Endothelial cell of umbilical vein (primary cell): ENCODE measurements at regions not wholly inside any gene's neighbourhood (a gene's known extent, or its start where the extent isn't known, plus 50 kb on each side); places are given as distances from the start of the nearest gene placed in this dataset.

Experiments used
- BruUV-seq: library from RNA; stranded (reverse); fragments of 400-500 nt; replicated peaks from 2 replicates; lab custom pipeline; 2021; lab: Mats Ljungman, UMichigan
- CTCF ChIA-PET: fragments of 300-600, 350-600 bp; sonication (Branson Sonifier 250); formaldehyde crosslinking; loops from one replicate; lab custom pipeline; 2021; ENCODE audit warnings: antibody characterized with exemption, inconsistent platforms; lab: Charles Lee
- POLR2A ChIA-PET: fragments of 300-600, 350-600 bp; sonication (Branson Sonifier 250); formaldehyde crosslinking; loops from one replicate; lab custom pipeline; 2021; ENCODE audit warnings: antibody characterized with exemption, inconsistent platforms; lab: Charles Lee
- DNase-seq: peaks from one replicate; pipeline ENCODE4 v3.0.0-alpha.2; 2011; ENCODE audit warnings: low read depth, low spot score
- FAIRE-seq: peaks from 2 replicates; lab custom pipeline; 2011; peaks lifted over from hg19 to GRCh38; lab: Jason Lieb, UNC
- H2AFZ ChIP-seq: 2 replicates; pipeline ENCODE4 v1.6.0; 2012; ENCODE audit warnings: low read depth, low read length, control low read depth, inconsistent platforms
- H3K27ac ChIP-seq: 2 replicates; pipeline ENCODE4 v1.5.1; 2011; ENCODE audit warnings: low read depth, mild to moderate bottlenecking, control low read depth, low read length, moderate library complexity; ENCODE audit not compliant: insufficient read depth
- H3K27me3 ChIP-seq, 2 experiments: 2 replicates each; pipeline versions ENCODE4 v1.6.0 to v1.6.1; 2011; ENCODE audit warnings: low read length in 2 of 2, mixed read lengths in 1 of 2; ENCODE audit not compliant: control insufficient read depth in 2 of 2, insufficient read depth in 2 of 2
- H3K36me3 ChIP-seq, 2 experiments: 2 replicates in 1 of 2; 3 replicates in 1 of 2; pipeline ENCODE4 v1.5.1; 2011; ENCODE audit warnings: low read length in 2 of 2, mild to moderate bottlenecking in 1 of 2, moderate library complexity in 1 of 2; ENCODE audit not compliant: control insufficient read depth in 2 of 2, insufficient read depth in 2 of 2; ENCODE audit errors: extremely low read depth in 1 of 2
- H3K4me1 ChIP-seq: 3 replicates; pipeline ENCODE4 v1.5.1; 2011; ENCODE audit warnings: mild to moderate bottlenecking, low read length; ENCODE audit not compliant: control insufficient read depth, insufficient read depth; ENCODE audit errors: extremely low read depth
- H3K4me2 ChIP-seq: 2 replicates; pipeline ENCODE4 v1.6.1; 2011; ENCODE audit warnings: low read length, control low read depth, mixed read lengths; ENCODE audit not compliant: insufficient read depth
- H3K4me3 ChIP-seq, 3 experiments: fragments of 200-600 bp in 1 of 3; sonication (generic), shearing (Covaris generic) in 1 of 3; replicated peaks in 1 of 3; 2 replicates each; pipeline ENCODE4 v1.5.1; 2011 to 2016; ENCODE audit warnings: control low read depth in 3 of 3, low read length in 3 of 3, mild to moderate bottlenecking in 2 of 3, inconsistent platforms in 1 of 3, low read depth in 1 of 3, moderate library complexity in 1 of 3; ENCODE audit not compliant: insufficient read depth in 1 of 3
- H3K79me2 ChIP-seq: 2 replicates; pipeline ENCODE4 v1.6.0; 2012; ENCODE audit warnings: low read length, inconsistent platforms; ENCODE audit not compliant: control insufficient read depth, insufficient read depth
- H3K9ac ChIP-seq: replicated peaks from 2 replicates; pipeline ENCODE3; 2011; ENCODE audit warnings: low read length, control low read depth; ENCODE audit not compliant: insufficient read depth; ENCODE audit errors: extremely low read depth
- H3K9me1 ChIP-seq: replicated peaks from 3 replicates; pipeline ENCODE4 v1.6.0; 2011; ENCODE audit warnings: mild to moderate bottlenecking, low read length; ENCODE audit not compliant: control insufficient read depth, insufficient read depth; ENCODE audit errors: extremely low read depth
- H3K9me3 ChIP-seq: replicated peaks from 2 replicates; pipeline ENCODE4 v1.5.1; 2012; ENCODE audit warnings: low read length, inconsistent platforms; ENCODE audit not compliant: control insufficient read depth, insufficient read depth
- H4K20me1 ChIP-seq: replicated peaks from 2 replicates; pipeline ENCODE3; 2011; ENCODE audit warnings: mild to moderate bottlenecking, low read length; ENCODE audit not compliant: control insufficient read depth, insufficient read depth; ENCODE audit errors: extremely low read depth
- CTCF ChIP-seq, 2 donors: IDR thresholded peaks; 1 replicate in 1 of 2; 2 replicates in 1 of 2; pipeline ENCODE4 v1.5.1; 2011; ENCODE audit warnings: low read length in 2 of 2, mild to moderate bottlenecking in 2 of 2, moderate library complexity in 2 of 2, control low read depth in 1 of 2, inconsistent platforms in 1 of 2, low read depth in 1 of 2; ENCODE audit not compliant: insufficient read depth in 1 of 2; ENCODE audit errors: extremely low read depth in 1 of 2
- EZH2 ChIP-seq: IDR thresholded peaks from 2 replicates; pipeline ENCODE4 v1.6.1; 2012; ENCODE audit warnings: borderline replicate concordance, low read depth, mild to moderate bottlenecking, moderate library complexity, low read length, inconsistent platforms; ENCODE audit not compliant: severe bottlenecking
- FOS ChIP-seq: IDR thresholded peaks from 2 replicates; pipeline ENCODE4 v1.6.1; 2011; ENCODE audit warnings: mild to moderate bottlenecking, low read length, moderate library complexity, borderline replicate concordance; ENCODE audit not compliant: insufficient read depth
- GATA2 ChIP-seq: IDR thresholded peaks from 2 replicates; pipeline ENCODE4 v1.7.0; 2011; ENCODE audit warnings: low read depth, mild to moderate bottlenecking, moderate library complexity, mixed read lengths, low read length; ENCODE audit not compliant: insufficient read length, insufficient read depth
- JUN ChIP-seq: IDR thresholded peaks from 2 replicates; pipeline ENCODE4 v1.6.1; 2011; ENCODE audit warnings: borderline replicate concordance, low read depth; ENCODE audit not compliant: insufficient read length, insufficient read depth
- MYC ChIP-seq: IDR thresholded peaks from one replicate; pipeline ENCODE4 v1.6.1; 2011; ENCODE audit warnings: mild to moderate bottlenecking, low read depth, low read length
- POLR2A ChIP-seq: IDR thresholded peaks from 2 replicates; pipeline ENCODE4 v1.6.1; 2012; ENCODE audit warnings: low read depth, mild to moderate bottlenecking, control low read depth, low read length
- POLR2AphosphoS5 ChIP-seq: IDR thresholded peaks from 2 replicates; pipeline ENCODE4 v1.6.1; 2012; ENCODE audit warnings: low read depth, mild to moderate bottlenecking, control low read depth, low read length, moderate library complexity; ENCODE audit not compliant: insufficient read depth
- dilution Hi-C: fragments of 300-500 bp; cut with MboI; formaldehyde crosslinking; loops from one replicate; pipeline ENCODE4 v1.15.0; 2019; ENCODE audit warnings: low sequenced_read_pairs; ENCODE audit not compliant: extremely low pct_ligation_motif_present
- intact Hi-C: fragments of 100-400 bp; cut with micrococcal nuclease; formaldehyde crosslinking; loops from one replicate; pipeline ENCODE4 v1.10.0; 2022
- TF ChIP-seq, protein P1 (sequence below): IDR thresholded peaks from 2 replicates; pipeline ENCODE4 v1.6.1; 2011; ENCODE audit not compliant: insufficient read depth, insufficient read length

DNA sequence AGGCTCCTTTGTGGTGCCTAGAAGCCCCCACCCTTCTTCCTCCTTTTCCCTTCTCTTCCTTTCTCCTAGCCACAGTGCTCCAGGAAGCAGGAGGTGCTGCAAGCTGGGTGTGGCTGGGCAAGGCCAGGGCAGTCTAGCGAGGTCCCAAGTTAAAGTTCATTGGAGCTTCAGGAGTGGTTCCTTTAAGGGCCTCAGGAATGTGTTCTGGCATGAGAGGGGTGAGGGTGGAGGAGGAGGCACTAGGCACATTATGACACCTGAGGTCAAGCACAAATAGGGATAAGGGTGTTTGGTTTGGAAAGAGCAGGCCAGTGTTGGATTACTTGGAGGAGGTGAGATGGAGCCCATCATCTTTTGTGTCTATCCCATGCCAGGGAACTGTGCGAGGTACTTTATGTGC lies 258.7 kb downstream of the TLE3 start:
- Histone ChIP-seq H3K9me1 (no peaks in the 10 kb centered on the region), H3K79me2 (no peaks in the 10 kb centered on the region), H3K27me3 (no peaks in the 10 kb centered on the region), H3K4me2 (no peak overlapping the region), H3K4me3 (no peak overlapping the region), H4K20me1 (no peaks in the 10 kb centered on the region), H3K4me1 (no peaks in the 10 kb centered on the region), H3K9me3 (no peaks in the 10 kb centered on the region), H3K27ac (no peak overlapping the region), H3K9ac (no peak overlapping the region), H2AFZ (no peak overlapping the region), H3K36me3 (no peaks in the 10 kb centered on the region)
- CTCF ChIA-PET = no interaction called here
- DNase-seq = no peak
- dilution Hi-C loops = no loop called here
- no peak for FAIRE-seq
- intact Hi-C loops = no loop called here
- POLR2A ChIA-PET = no interaction called here
- no TSS peak for BruUV-seq
- TF ChIP-seq JUN (no peak), POLR2A (no peak), EZH2 (no peak), MYC (no peak), FOS (no peak)
- TF ChIP-seq, protein P1, sequence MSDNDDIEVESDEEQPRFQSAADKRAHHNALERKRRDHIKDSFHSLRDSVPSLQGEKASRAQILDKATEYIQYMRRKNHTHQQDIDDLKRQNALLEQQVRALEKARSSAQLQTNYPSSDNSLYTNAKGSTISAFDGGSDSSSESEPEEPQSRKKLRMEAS = no peak

GRCh38 chr15:69841113-69841828 lies 256.4 kb downstream of the TLE3 start:
- Histone ChIP-seq H3K9ac (no peak overlapping the region), H3K9me3 (no peaks in the 10 kb centered on the region), H3K4me1 (no peaks in the 10 kb centered on the region), H3K36me3 (no peaks in the 10 kb centered on the region), H3K4me3 (no peak overlapping the region), H4K20me1 (no peaks in the 10 kb centered on the region), H3K9me1 (no peaks in the 10 kb centered on the region), H3K79me2 (no peaks in the 10 kb centered on the region), H3K27me3 (no peaks in the 10 kb centered on the region), H2AFZ (no peak overlapping the region), H3K27ac (no peak overlapping the region), H3K4me2 (no peak overlapping the region)
- dilution Hi-C loops = no loop called here
- TF ChIP-seq EZH2 (no peak), GATA2 (no peak), MYC (no peak), JUN (no peak), POLR2AphosphoS5 (no peak), POLR2A (no peak), FOS (no peak), CTCF (IDR thresholded peaks at IDR 0.05; ENCODE audit: extremely low read depth in 1 of 2, insufficient read depth in 1 of 2, low read depth in 1 of 2, low read length in 2 of 2) (no peak)
- TF ChIP-seq, protein P1 = no peak
- POLR2A ChIA-PET = no interaction called here
- BruUV-seq = no TSS peak
- no peak for DNase-seq
- no peak for FAIRE-seq
- CTCF ChIA-PET = no interaction called here
- intact Hi-C loops = no loop called here
